ENCODE measurements at regions not wholly inside any gene's neighbourhood (a gene's known extent, or its start where the extent isn't known, plus 50 kb on each side); places are given as distances from the start of the nearest gene placed in this dataset.

- no peak overlapping the region for H3K9ac ChIP-seq (ENCODE audit: low read length)
- H3K36me3 ChIP-seq (ENCODE audit: low read length): no peaks in the 10 kb centered on the region
- no peaks in the 10 kb centered on the region for H3K27me3 ChIP-seq (ENCODE audit: low read length)
- H3K27ac ChIP-seq (ENCODE audit: low read depth, low read length): no peak overlapping the region
- TF ChIP-seq, protein P1, sequence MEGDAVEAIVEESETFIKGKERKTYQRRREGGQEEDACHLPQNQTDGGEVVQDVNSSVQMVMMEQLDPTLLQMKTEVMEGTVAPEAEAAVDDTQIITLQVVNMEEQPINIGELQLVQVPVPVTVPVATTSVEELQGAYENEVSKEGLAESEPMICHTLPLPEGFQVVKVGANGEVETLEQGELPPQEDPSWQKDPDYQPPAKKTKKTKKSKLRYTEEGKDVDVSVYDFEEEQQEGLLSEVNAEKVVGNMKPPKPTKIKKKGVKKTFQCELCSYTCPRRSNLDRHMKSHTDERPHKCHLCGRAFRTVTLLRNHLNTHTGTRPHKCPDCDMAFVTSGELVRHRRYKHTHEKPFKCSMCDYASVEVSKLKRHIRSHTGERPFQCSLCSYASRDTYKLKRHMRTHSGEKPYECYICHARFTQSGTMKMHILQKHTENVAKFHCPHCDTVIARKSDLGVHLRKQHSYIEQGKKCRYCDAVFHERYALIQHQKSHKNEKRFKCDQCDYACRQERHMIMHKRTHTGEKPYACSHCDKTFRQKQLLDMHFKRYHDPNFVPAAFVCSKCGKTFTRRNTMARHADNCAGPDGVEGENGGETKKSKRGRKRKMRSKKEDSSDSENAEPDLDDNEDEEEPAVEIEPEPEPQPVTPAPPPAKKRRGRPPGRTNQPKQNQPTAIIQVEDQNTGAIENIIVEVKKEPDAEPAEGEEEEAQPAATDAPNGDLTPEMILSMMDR (IDR thresholded peaks at IDR 0.05; ENCODE audit: insufficient read depth, low read length, poor library complexity, severe bottlenecking): no peak
- no peak for TF ChIP-seq EZH2phosphoT487 (conservative IDR thresholded peaks at IDR 0.05; ENCODE audit: low read length)
- H3K79me2 ChIP-seq (ENCODE audit: insufficient read depth, low read length): no peaks in the 10 kb centered on the region
- no peaks in the 10 kb centered on the region for H3K9me2 ChIP-seq (replicated peaks; ENCODE audit: insufficient read depth, low read length)
- H2AFZ ChIP-seq (ENCODE audit: low read depth, low read length, severe bottlenecking): no peak overlapping the region
- no peaks in the 10 kb centered on the region for H3K9me3 ChIP-seq (ENCODE audit: insufficient read depth, low read length)
- no peaks in the 10 kb centered on the region for H3F3A ChIP-seq (ENCODE audit: insufficient read depth)
- no peaks in the 10 kb centered on the region for H4K20me1 ChIP-seq (ENCODE audit: low read depth, low read length)
- H3K4me2 ChIP-seq (ENCODE audit: low read depth, low read length, poor library complexity, severe bottlenecking): no peak overlapping the region
- no peak overlapping the region for H3K4me3 ChIP-seq (ENCODE audit: insufficient read depth, low read length, poor library complexity, severe bottlenecking)
Measured at GRCh38 chrX:40503094-40503493, 77.7 kb upstream of the ATP6AP2 start.

- Histone ChIP-seq H3K4me2 (ENCODE audit: low read depth, low read length, poor library complexity, severe bottlenecking) (no peak overlapping the region), H3K4me3 (ENCODE audit: insufficient read depth, low read length, poor library complexity, severe bottlenecking) (no peak overlapping the region), H3K9me2 (replicated peaks; ENCODE audit: insufficient read depth, low read length) (no peaks in the 10 kb centered on the region), H3K79me2 (ENCODE audit: insufficient read depth, low read length) (no peaks in the 10 kb centered on the region), H4K20me1 (ENCODE audit: low read depth, low read length) (no peaks in the 10 kb centered on the region), H3K36me3 (ENCODE audit: low read length) (no peaks in the 10 kb centered on the region), H3K9me3 (ENCODE audit: insufficient read depth, low read length) (no peaks in the 10 kb centered on the region), H3K9ac (ENCODE audit: low read length) (no peak overlapping the region), H3K27me3 (ENCODE audit: low read length) (no peaks in the 10 kb centered on the region), H3F3A (ENCODE audit: insufficient read depth) (no peaks in the 10 kb centered on the region), H2AFZ (ENCODE audit: low read depth, low read length, severe bottlenecking) (no peak overlapping the region), H3K27ac (ENCODE audit: low read depth, low read length) (no peak overlapping the region)
- TF ChIP-seq, protein P1 (IDR thresholded peaks at IDR 0.05; ENCODE audit: insufficient read depth, low read length, poor library complexity, severe bottlenecking): no peak
- TF ChIP-seq EZH2phosphoT487 (conservative IDR thresholded peaks at IDR 0.05; ENCODE audit: low read length): no peak
Measured at GRCh38 chrX:40502688-40503087, 78.1 kb upstream of the ATP6AP2 start.

- H3K27ac ChIP-seq (ENCODE audit: low read depth, low read length): no peak overlapping the region
- H3K9me2 ChIP-seq (replicated peaks; ENCODE audit: insufficient read depth, low read length): no peaks in the 10 kb centered on the region
- H3K4me2 ChIP-seq (ENCODE audit: low read depth, low read length, poor library complexity, severe bottlenecking): no peak overlapping the region
- no peaks in the 10 kb centered on the region for H4K20me1 ChIP-seq (ENCODE audit: low read depth, low read length)
- H3K9me3 ChIP-seq (ENCODE audit: insufficient read depth, low read length): no peaks in the 10 kb centered on the region
- no peak overlapping the region for H3K4me3 ChIP-seq (ENCODE audit: insufficient read depth, low read length, poor library complexity, severe bottlenecking)
- H3K27me3 ChIP-seq (ENCODE audit: low read length): no peaks in the 10 kb centered on the region
- no peaks in the 10 kb centered on the region for H3K79me2 ChIP-seq (ENCODE audit: insufficient read depth, low read length)
- H3K9ac ChIP-seq (ENCODE audit: low read length): no peak overlapping the region
- no peaks in the 10 kb centered on the region for H3F3A ChIP-seq (ENCODE audit: insufficient read depth)
- TF ChIP-seq EZH2phosphoT487 (conservative IDR thresholded peaks at IDR 0.05; ENCODE audit: low read length): no peak
- TF ChIP-seq, protein P1 (IDR thresholded peaks at IDR 0.05; ENCODE audit: insufficient read depth, low read length, poor library complexity, severe bottlenecking): no peak
- no peaks in the 10 kb centered on the region for H3K36me3 ChIP-seq (ENCODE audit: low read length)
- no peak overlapping the region for H2AFZ ChIP-seq (ENCODE audit: low read depth, low read length, severe bottlenecking)
Measured at GRCh38 chrX:40501164-40501855, 79.5 kb upstream of the ATP6AP2 start.

Measured in SU-DHL-6 (cell line).